GM12874 (cell line): ENCODE measurements at regions not wholly inside any gene's neighbourhood (a gene's known extent, or its start where the extent isn't known, plus 50 kb on each side); places are given as distances from the start of the nearest gene placed in this dataset.

Source experiments
- TF ChIP-seq, protein P1 (sequence below): IDR thresholded peaks from 2 replicates; pipeline ENCODE4 v1.5.1; 2011; ENCODE audit warnings: low read depth, mild to moderate bottlenecking, control low read depth, low read length, moderate library complexity; ENCODE audit not compliant: insufficient read depth

DNA sequence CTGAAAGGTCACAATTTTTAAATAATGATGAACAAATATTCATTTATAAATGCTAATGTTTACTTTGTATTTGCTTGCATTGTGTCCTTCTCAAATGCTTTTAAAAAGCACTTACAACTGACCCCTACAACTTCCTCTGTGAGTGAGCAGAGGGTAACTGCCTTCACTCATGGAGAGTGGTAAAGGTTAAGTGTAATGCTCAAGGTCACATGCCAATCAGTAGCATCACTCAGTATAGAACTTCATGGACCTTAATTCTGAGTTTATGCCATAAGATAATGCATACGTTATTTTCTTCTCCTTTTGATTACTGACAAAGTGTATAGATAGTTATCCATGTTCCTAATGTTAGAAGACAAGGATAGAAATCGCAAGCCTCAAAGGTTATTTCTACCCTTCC lies 91.8 kb upstream of the SERTAD2 start:
- TF ChIP-seq, protein P1, sequence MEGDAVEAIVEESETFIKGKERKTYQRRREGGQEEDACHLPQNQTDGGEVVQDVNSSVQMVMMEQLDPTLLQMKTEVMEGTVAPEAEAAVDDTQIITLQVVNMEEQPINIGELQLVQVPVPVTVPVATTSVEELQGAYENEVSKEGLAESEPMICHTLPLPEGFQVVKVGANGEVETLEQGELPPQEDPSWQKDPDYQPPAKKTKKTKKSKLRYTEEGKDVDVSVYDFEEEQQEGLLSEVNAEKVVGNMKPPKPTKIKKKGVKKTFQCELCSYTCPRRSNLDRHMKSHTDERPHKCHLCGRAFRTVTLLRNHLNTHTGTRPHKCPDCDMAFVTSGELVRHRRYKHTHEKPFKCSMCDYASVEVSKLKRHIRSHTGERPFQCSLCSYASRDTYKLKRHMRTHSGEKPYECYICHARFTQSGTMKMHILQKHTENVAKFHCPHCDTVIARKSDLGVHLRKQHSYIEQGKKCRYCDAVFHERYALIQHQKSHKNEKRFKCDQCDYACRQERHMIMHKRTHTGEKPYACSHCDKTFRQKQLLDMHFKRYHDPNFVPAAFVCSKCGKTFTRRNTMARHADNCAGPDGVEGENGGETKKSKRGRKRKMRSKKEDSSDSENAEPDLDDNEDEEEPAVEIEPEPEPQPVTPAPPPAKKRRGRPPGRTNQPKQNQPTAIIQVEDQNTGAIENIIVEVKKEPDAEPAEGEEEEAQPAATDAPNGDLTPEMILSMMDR, result no peak

- TF ChIP-seq, protein P1, result no peak
These were observed 94.4 kb upstream of the SERTAD2 start for GRCh38 chr2:64748147-64748546.

GRCh38 chr2:64748561-64748960 lies 94.8 kb upstream of the SERTAD2 start:
- TF ChIP-seq, protein P1, result no peak

- TF ChIP-seq, protein P1, result no peak
These were observed 95.7 kb upstream of the SERTAD2 start for GRCh38 chr2:64749446-64749845.

- TF ChIP-seq, protein P1, result no peak
These were observed 96.5 kb upstream of the SERTAD2 start for GRCh38 chr2:64750001-64750816.

- TF ChIP-seq, protein P1, result 0 out of 2 replicates have a peak, but pooled peaks have one; percentile 20
These were observed 97.1 kb upstream of the SERTAD2 start for GRCh38 chr2:64750817-64751285.

DNA sequence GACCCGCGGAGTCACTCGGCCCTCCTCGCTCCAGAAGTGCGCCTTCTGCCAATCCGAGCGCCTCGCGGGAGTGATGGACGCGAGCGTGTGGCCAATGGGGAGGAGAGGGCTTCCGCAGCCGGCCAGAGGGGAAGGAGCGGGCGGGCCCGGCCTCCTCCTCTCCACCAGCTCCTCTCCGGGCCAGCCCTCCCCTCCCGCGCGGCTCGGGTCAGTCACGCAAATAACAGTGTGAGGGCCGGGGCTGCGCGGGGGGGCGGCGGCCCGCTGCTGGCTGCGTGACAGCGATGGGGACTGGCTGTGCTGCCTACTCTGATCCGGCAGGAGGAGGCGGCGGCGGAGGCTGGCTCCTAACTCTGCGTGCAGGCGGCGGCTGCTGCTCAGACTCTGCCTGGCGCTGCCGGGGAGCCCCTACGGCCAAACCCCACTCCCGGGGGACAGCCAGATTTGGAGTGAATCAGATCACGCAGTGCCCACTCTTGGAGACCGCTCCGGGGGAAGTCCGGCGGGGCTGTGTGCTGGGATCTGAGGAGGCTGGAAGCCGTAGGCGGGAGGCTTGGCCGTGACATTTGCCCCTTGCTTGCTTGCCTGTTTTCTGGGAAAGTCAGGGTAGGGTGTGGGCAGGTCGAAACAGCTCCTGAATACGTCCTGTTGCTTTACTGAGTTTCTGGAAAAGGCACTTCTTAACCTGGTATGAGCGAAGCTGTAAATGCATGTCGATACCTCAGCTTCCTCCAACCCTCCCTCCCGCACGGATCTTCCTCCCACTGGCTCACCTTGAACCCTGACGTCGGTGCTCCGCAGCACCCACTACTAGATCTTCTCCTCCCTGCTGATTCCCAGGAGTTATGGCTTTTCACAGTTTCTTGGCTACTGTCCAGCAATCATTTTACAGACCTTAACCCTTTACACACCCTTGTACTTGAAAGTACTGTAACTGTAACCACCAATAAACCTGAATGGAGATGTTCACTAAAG lies 97.9 kb upstream of the SERTAD2 start:
- TF ChIP-seq, protein P1, result peak; percentile 15; the same call in 1 of the 2 replicates
